Keratinocyte (primary cell): ENCODE measurements at regions not wholly inside any gene's neighbourhood (a gene's known extent, or its start where the extent isn't known, plus 50 kb on each side); places are given as distances from the start of the nearest gene placed in this dataset.

ENCODE experiments used
- DNase-seq: peaks from one replicate; pipeline ENCODE4 v3.0.0-alpha.2; 2011; ENCODE audit warnings: low read depth, missing footprints, low spot score
- FAIRE-seq: peaks from 2 replicates; lab custom pipeline; 2011; peaks lifted over from hg19 to GRCh38; lab: Jason Lieb, UNC
- H2AFZ ChIP-seq: 2 replicates; pipeline ENCODE4 v1.6.0; 2012; ENCODE audit warnings: low read length, control low read depth, inconsistent platforms; ENCODE audit not compliant: control insufficient read depth
- H3K27ac ChIP-seq: 2 replicates; pipeline ENCODE4 v1.5.1; 2011; ENCODE audit warnings: low read length; ENCODE audit not compliant: control insufficient read depth, insufficient read depth
- H3K27me3 ChIP-seq: 3 replicates; pipeline ENCODE4 v1.6.0; 2011; ENCODE audit warnings: low read length; ENCODE audit not compliant: control insufficient read depth, insufficient read depth; ENCODE audit errors: extremely low read depth
- H3K36me3 ChIP-seq, 2 experiments: 2 replicates in 1 of 2; 3 replicates in 1 of 2; pipeline ENCODE4 v1.5.1; 2011; ENCODE audit warnings: low read length in 2 of 2, mild to moderate bottlenecking in 1 of 2; ENCODE audit not compliant: control insufficient read depth in 2 of 2, insufficient read depth in 2 of 2; ENCODE audit errors: extremely low read depth in 1 of 2
- H3K4me1 ChIP-seq: 3 replicates; pipeline ENCODE4 v1.5.1; 2011; ENCODE audit warnings: low read length; ENCODE audit not compliant: control insufficient read depth, insufficient read depth; ENCODE audit errors: extremely low read depth
- H3K4me2 ChIP-seq: 3 replicates; pipeline ENCODE4 v1.6.0; 2011; ENCODE audit warnings: low read depth, low read length; ENCODE audit not compliant: control insufficient read depth, insufficient read depth; ENCODE audit errors: extremely low read depth
- H3K4me3 ChIP-seq, 3 experiments: fragments of 200-600 bp in 1 of 3; sonication (generic) in 1 of 3; 2 replicates in 2 of 3; 3 replicates in 1 of 3; pipeline ENCODE4 v1.5.1; 2011 to 2016; ENCODE audit warnings: low read length in 3 of 3, mild to moderate bottlenecking in 3 of 3, control low read depth in 2 of 3, inconsistent platforms in 1 of 3, low read depth in 1 of 3, mixed read lengths in 1 of 3, mixed run types in 1 of 3, moderate library complexity in 1 of 3; ENCODE audit not compliant: control insufficient read depth in 2 of 3, insufficient read depth in 2 of 3; ENCODE audit errors: extremely low read depth in 1 of 3
- H3K79me2 ChIP-seq: 2 replicates; pipeline ENCODE4 v1.6.0; 2012; ENCODE audit warnings: low read length; ENCODE audit not compliant: control insufficient read depth, insufficient read depth
- H3K9ac ChIP-seq: 3 replicates; pipeline ENCODE4 v1.6.0; 2011; ENCODE audit warnings: low read length; ENCODE audit not compliant: control insufficient read depth, insufficient read depth; ENCODE audit errors: extremely low read depth
- H3K9me1 ChIP-seq: 3 replicates; pipeline ENCODE4 v1.6.0; 2011; ENCODE audit warnings: low read length; ENCODE audit not compliant: control insufficient read depth, insufficient read depth; ENCODE audit errors: extremely low read depth
- H3K9me3 ChIP-seq: 2 replicates; pipeline ENCODE4 v1.5.1; 2012; ENCODE audit warnings: low read depth, low read length; ENCODE audit not compliant: control insufficient read depth
- H4K20me1 ChIP-seq: 3 replicates; pipeline ENCODE4 v1.6.0; 2011; ENCODE audit warnings: low read length; ENCODE audit not compliant: control insufficient read depth, insufficient read depth; ENCODE audit errors: extremely low read depth
- CTCF ChIP-seq, 3 experiments: IDR thresholded peaks in 1 of 3; conservative IDR thresholded peaks in 1 of 3; optimal IDR thresholded peaks in 1 of 3; 2 replicates in 2 of 3; 3 replicates in 1 of 3; pipeline versions ENCODE3 to v1.5.1; 2011; ENCODE audit warnings: low read length in 3 of 3, mild to moderate bottlenecking in 3 of 3, moderate library complexity in 2 of 3, control low read depth in 1 of 3, inconsistent platforms in 1 of 3; ENCODE audit not compliant: insufficient read depth in 2 of 3; ENCODE audit errors: extremely low read depth in 1 of 3
- EZH2 ChIP-seq: IDR thresholded peaks from one replicate; pipeline ENCODE4 v1.6.1; 2012; ENCODE audit warnings: inconsistent platforms, mild to moderate bottlenecking, low read length, moderate library complexity
- dilution Hi-C: fragments of 300-500 bp; cut with MboI; formaldehyde crosslinking; loops from one replicate; pipeline ENCODE4 v1.7.0; 2020; ENCODE audit warnings: low sequenced_read_pairs; ENCODE audit not compliant: extremely low pct_ligation_motif_present

GRCh38 chr4:184282251-184282713, 64.6 kb upstream of the ENPP6 start:
- TF ChIP-seq CTCF (optimal IDR thresholded peaks at IDR 0.05 in 1 of 3, IDR thresholded peaks at IDR 0.05 in 1 of 3, conservative IDR thresholded peaks at IDR 0.05 in 1 of 3; ENCODE audit: extremely low read depth in 1 of 3, insufficient read depth in 2 of 3, low read length in 3 of 3) (peak; percentile 64 to 70 (median 65)), EZH2 (no peak)
- Histone ChIP-seq H2AFZ (peak overlapping the region; percentile 69), H3K9ac (no peak overlapping the region), H3K27ac (no peak overlapping the region), H3K9me3 (no peaks in the 10 kb centered on the region), H3K4me3 (no peak overlapping the region), H4K20me1 (no peaks in the 10 kb centered on the region), H3K4me2 (peak overlapping the region; percentile 46), H3K79me2 (no peaks in the 10 kb centered on the region), H3K9me1 (no peaks in the 10 kb centered on the region), H3K4me1 (peaks cover 13% of the 10 kb centered on the region), H3K27me3 (no peaks in the 10 kb centered on the region), H3K36me3 (no peaks in the 10 kb centered on the region)
- FAIRE-seq (peak; percentile 90), DNase-seq (no peak)
- dilution Hi-C loops, result no loop called here

- no peaks in the 10 kb centered on the region for H3K79me2 ChIP-seq
- H3K27me3 ChIP-seq, result no peaks in the 10 kb centered on the region
- peaks cover 2% of the 10 kb centered on the region for H3K9me3 ChIP-seq
- peak overlapping the region; percentile 69 for H2AFZ ChIP-seq
- no peak overlapping the region for H3K9ac ChIP-seq
- TF ChIP-seq CTCF (optimal IDR thresholded peaks at IDR 0.05 in 1 of 3, IDR thresholded peaks at IDR 0.05 in 1 of 3, conservative IDR thresholded peaks at IDR 0.05 in 1 of 3; ENCODE audit: extremely low read depth in 1 of 3, insufficient read depth in 2 of 3, low read length in 3 of 3), result no peak
- no peak for TF ChIP-seq EZH2
- FAIRE-seq, result no peak
- H3K36me3 ChIP-seq, result no peaks in the 10 kb centered on the region
- DNase-seq, result no peak
- no peaks in the 10 kb centered on the region for H3K9me1 ChIP-seq
- H3K4me1 ChIP-seq, result peaks cover 13% of the 10 kb centered on the region
- dilution Hi-C loops, result no loop called here
- H4K20me1 ChIP-seq, result no peaks in the 10 kb centered on the region
- no peak overlapping the region for H3K4me3 ChIP-seq
- no peak overlapping the region for H3K27ac ChIP-seq
- peak overlapping the region; percentile 46 for H3K4me2 ChIP-seq
Observed at GRCh38 chr4:184281231-184282139, 63.8 kb upstream of the ENPP6 start.
